ENCODE measurements at regions not wholly inside any gene's neighbourhood (a gene's known extent, or its start where the extent isn't known, plus 50 kb on each side); places are given as distances from the start of the nearest gene placed in this dataset.

- no peak for DNase-seq (ENCODE audit: low spot score in 2 of 2)
- no peaks in the 10 kb centered on the region for H3K36me3 ChIP-seq
- H3K4me3 ChIP-seq = no peak overlapping the region
- H3K4me1 ChIP-seq = no peaks in the 10 kb centered on the region
- intact Hi-C loops (cut with DNase I) = no loop called here
- H3K27me3 ChIP-seq = no peaks in the 10 kb centered on the region
- no peaks in the 10 kb centered on the region for H3K9me3 ChIP-seq
- H3K27ac ChIP-seq = no peak overlapping the region
- TF ChIP-seq CTCF (IDR thresholded peaks at IDR 0.05) = no peak
These were observed 637.5 kb upstream of the MAN1A1 start for GRCh38 chr6:119986934-119987549.

GRCh38 chr6:119985952-119986736, 636.6 kb upstream of the MAN1A1 start:
- DNase-seq (ENCODE audit: low spot score in 2 of 2) = no peak
- no peak for TF ChIP-seq CTCF (IDR thresholded peaks at IDR 0.05)

DNA sequence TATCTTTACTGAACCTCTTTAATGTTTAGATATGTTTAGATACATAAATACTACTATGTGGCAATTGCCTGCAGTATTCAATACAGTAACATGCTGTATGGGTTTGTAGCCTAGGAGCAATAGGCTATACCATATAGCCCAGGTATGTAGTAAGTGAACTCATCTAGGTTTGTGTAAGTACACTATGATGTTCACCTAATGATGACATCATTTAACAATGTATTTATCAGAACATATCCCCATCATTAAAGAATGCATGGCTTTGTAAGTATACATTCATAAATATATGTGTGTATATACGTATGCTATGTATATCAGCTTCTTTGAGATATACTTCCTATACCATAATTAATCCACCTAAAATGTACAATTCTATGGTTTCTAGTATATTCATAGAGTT, 631.2 kb upstream of the MAN1A1 start:
- Histone ChIP-seq H3K36me3 (no peaks in the 10 kb centered on the region), H3K9me3 (no peaks in the 10 kb centered on the region), H3K27ac (no peak overlapping the region), H3K4me3 (no peak overlapping the region), H3K4me1 (no peaks in the 10 kb centered on the region), H3K27me3 (no peaks in the 10 kb centered on the region)
- no peak for TF ChIP-seq CTCF (IDR thresholded peaks at IDR 0.05)
- intact Hi-C loops (cut with DNase I) = no loop called here
- no peak for DNase-seq (ENCODE audit: low spot score in 2 of 2)

More at GRCh38 chr6:119985952-119986736, 636.6 kb upstream of the MAN1A1 start:
- intact Hi-C loops (cut with DNase I) = no loop called here
- Histone ChIP-seq H3K27ac (no peak overlapping the region), H3K27me3 (no peaks in the 10 kb centered on the region), H3K36me3 (no peaks in the 10 kb centered on the region), H3K4me3 (no peak overlapping the region), H3K4me1 (no peaks in the 10 kb centered on the region), H3K9me3 (no peaks in the 10 kb centered on the region)

DNA sequence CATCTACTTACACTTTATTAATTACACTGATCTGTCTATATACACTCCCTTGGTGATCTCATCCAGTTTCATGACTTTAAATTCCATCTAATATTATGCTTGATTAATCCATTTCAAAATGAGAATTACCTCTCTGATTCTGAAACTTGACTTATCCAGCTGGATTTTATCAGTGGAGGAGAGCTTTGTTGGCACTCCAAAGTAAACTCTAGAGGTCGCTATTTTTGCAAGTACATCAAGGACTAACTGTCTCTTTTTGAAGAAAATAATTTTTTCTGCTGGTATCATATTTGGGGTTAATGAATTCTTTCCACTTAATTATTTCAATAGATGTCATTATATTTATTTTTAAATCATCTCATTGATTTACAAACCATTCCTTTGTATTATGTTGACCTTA, 630.3 kb upstream of the MAN1A1 start:
- TF ChIP-seq CTCF (IDR thresholded peaks at IDR 0.05) = no peak
- no peaks in the 10 kb centered on the region for H3K36me3 ChIP-seq
- H3K27ac ChIP-seq = no peak overlapping the region
- no peaks in the 10 kb centered on the region for H3K27me3 ChIP-seq
- DNase-seq (ENCODE audit: low spot score in 2 of 2) = no peak
- H3K4me3 ChIP-seq = no peak overlapping the region
- no peaks in the 10 kb centered on the region for H3K9me3 ChIP-seq
- intact Hi-C loops (cut with DNase I) = no loop called here
- no peaks in the 10 kb centered on the region for H3K4me1 ChIP-seq

GRCh38 chr6:119978274-119978889, 628.8 kb upstream of the MAN1A1 start:
- no peaks in the 10 kb centered on the region for H3K9me3 ChIP-seq
- no peaks in the 10 kb centered on the region for H3K27me3 ChIP-seq
- H3K4me1 ChIP-seq = no peaks in the 10 kb centered on the region
- intact Hi-C loops (cut with DNase I) = no loop called here
- TF ChIP-seq CTCF (IDR thresholded peaks at IDR 0.05) = no peak
- no peak overlapping the region for H3K4me3 ChIP-seq
- no peaks in the 10 kb centered on the region for H3K36me3 ChIP-seq
- no peak for DNase-seq (ENCODE audit: low spot score in 2 of 2)
- no peak overlapping the region for H3K27ac ChIP-seq

All from ascending aorta (tissue), 2 donors.